Hematopoietic multipotent progenitor cell (in vitro differentiated cells): ENCODE measurements at regions not wholly inside any gene's neighbourhood (a gene's known extent, or its start where the extent isn't known, plus 50 kb on each side); places are given as distances from the start of the nearest gene placed in this dataset.

ENCODE experiments used
- DNase-seq, 3 donors: peaks; one replicate each; pipeline ENCODE4 v3.0.0-alpha.2; 2011 to 2015; ENCODE audit warnings: low read depth in 2 of 3, low spot score in 2 of 3

DNA sequence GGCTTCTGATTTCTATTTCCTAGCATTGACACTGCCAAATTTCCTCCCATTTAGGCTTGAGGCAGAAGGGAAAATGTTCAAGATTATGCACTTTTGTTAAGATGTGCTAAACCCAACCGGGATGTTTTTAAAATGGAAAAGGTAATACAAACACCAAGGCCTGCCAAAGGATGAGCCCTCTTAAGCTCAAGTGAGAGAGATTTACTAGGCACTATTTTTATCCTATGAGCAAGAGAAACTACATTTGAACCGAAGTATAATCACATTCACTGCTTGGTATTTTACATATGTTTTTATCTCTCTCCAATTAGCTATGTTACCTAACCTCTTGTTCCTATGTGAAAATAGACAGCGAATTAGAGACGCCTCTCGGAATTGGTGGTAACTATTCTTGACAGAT is 295.8 kb downstream of the GABRB3 start:
- no peak for DNase-seq

DNA sequence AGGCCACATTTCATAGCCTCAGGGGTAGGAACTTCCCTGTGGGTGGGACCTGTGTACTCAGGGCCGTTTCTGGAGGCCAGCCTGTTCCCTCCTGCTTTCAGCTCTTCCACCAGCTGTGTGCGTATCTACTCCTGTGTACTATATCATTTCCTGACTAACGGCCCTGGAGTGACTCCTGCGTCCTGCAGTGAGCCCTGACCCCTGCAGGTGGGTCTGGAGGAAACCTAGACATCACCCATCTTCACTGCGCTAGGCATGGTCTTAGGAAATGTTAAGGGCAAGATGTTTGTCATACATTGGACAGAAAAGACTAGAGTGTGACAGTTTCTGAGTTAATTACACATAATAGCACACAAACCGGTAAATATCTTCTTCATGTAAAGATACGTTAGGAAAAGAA is 297.3 kb downstream of the GABRB3 start:
- DNase-seq, result no peak

DNA sequence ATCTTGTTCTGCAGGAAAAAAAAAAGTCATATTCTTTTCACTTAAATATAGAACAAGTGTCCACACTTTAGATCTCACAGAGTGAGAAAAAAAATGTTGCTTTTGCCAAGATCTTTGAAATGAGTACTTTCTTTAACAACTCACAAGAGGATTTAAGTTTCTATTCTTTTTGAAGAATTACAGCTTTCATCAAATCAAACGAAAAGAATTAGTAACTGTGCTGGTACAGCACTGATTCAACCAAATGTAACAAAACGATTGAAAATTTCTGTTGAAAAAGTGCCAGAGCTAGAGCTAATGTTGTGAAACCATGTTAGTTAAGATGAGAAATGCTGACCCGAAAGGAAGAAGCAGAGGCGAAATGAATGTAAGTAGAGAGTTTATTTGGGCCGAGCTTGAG is 300.2 kb downstream of the GABRB3 start:
- DNase-seq, result no peak

DNA sequence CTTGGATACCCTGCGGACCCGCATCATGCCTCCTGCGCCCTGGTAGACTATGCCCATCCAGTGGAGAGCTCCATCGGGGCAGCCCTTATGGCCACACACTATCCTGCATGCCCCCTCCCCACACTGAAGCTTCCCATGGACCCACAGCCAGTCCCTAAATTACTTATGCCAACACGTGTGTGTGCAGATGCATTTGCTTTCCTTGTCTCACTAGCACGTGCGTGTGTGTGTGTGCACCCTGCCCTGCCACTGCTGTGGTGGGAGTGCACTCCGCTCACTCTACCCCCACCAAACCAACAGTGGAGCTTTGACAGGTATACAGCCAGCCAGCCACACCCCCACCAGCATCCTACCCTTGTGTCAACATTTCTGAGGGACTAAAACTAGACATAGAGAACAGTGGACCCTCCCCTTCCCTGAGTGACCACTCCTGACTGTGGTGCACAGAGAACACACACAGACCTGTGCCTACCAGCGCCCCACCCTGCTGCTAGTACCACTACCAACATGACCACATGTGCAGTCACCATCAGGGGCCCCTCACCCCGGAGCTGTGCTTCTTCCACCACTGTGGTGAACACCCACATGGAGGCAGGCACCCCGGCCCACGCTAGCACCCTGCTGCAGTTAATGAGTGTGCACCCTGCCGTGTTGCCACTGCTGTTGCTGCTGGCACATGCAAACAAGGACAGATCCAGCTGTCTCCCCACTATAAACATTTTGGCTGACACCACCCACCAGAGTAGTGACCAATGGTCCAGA is 310.8 kb downstream of the GABRB3 start:
- no peak for DNase-seq

DNA sequence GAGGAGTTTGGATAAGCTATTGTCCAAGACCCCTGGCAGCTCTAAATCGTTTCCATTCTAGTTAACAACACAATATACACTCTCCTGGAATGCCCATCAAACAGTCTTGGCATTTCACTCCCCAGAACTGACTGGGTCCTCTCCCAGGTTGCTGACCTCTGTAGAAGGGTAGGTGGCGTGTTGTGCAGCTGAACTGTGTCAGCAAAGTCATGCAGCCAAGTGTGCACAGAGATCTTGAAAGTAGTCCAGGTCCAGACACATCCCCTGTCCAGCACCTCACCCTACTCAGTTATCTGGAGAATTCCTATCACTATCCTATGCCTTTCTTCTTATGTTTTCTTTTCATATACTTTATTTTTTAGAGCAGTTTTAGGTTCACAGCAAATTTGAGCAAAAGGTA is 312.7 kb downstream of the GABRB3 start:
- no peak for DNase-seq

DNA sequence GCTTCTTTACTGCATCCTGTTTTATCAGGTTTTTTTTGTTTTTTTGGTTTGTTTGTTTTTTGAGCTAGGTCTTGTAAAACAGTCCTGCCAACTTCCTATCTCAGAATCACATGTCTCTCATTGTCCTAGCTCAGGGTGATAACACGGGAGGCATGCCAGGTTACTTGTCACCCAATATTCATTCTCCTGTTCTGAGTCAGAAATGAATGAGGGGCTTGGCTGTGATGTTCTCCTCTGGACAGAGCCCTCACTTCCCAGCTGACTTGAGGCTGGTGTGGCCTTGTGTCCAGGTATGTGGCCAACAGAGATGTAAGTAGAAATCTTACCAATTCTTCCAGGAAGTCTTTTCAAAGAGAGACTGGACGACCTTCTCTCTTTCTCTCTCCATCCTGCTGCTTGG is 317.0 kb downstream of the GABRB3 start:
- no peak for DNase-seq

DNA sequence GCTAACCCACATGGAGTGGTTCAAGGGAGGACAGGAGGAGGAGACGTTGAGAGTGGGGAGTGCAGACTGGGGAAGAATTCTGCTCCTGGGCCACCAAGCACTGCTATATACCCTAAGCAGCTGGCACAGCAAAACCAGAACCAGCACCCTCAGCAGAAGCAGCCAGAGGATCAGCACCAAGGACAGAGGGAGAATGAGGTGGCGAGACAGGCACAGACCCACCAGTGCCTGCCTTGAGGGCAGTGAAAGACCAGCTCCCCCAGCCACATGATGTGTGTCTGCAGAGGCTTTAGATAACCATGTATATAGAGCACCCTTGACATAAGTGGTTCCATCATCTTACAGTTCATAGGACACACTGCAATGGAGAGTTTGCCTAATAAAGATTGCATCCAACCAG is 319.0 kb downstream of the GABRB3 start:
- DNase-seq, result no peak

DNA sequence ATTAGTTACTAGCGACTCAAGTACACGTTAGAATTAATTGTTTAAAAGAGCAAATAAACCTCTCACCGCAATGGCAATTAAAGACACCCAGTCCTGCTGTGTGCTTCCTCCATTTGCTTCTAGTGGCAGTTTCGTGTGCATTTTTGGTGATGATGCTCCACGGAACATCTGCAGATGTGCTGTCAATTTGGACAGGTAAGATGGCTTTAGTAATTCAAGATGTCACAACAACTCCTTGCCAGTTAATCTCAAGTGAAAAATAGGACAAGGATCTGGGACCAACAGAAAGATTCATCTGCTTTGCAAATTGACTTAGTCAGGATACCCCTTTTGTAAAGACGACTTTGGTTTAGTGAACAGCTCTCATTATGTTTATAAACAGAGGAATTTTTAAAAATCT is 320.9 kb downstream of the GABRB3 start:
- DNase-seq, result no peak

DNA sequence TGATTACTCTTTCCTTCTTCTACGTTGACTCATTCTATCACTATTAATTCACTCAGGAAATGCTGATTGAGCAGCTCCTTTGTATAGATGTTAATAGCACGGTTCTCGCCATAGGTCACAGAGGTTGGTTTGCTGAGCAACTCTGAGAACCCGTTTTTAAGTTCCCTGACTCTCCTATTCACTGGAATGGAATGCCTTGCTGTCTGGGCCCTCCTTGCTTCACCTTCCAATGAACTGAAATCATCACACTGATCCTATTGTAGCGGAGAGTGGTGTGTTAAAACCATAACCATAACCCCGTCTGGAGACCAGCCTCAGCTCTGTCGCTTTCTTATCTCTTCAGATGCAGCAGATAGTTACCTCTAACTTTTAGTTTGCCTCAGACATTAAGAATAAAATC is 323.6 kb downstream of the GABRB3 start:
- DNase-seq, result no peak

DNA sequence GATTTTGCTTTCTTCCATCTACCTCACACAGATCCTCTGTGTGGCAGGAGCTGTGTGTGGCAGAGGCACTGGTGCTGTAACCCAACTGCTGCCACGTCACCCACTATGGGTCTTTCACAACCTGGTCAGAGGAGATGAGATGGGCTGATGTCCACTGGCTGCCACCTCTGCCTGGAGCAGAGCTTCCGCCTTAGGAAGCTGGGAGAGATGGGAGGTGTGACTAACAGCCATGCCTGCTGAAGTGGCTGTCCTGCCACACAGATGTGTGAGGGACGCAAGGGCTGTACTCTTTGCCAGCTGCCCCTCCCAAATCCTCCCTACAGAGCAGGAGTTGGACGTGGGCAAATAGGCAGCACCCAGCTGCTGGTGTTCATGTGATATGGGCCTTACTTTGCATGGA is 329.5 kb downstream of the GABRB3 start:
- DNase-seq, result no peak

DNA sequence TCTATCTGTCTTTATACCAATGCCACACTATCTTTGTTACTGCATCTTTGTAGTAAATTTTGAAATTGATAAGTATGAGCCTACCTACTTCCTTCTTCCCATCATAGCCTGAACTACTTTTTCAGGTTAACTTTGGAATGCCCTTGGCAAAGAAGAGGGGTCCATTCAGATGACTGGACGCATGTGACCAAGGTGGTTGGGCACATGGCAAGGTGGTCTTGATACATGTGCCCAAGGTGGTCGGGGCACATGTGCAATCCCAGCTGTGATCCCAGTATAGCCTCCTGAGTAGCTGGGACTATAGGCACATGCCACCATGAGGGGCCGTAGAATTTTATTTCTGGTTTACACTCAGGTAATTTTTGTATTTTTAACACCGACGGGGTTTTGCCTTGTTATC is 330.2 kb downstream of the GABRB3 start:
- DNase-seq, result no peak

DNA sequence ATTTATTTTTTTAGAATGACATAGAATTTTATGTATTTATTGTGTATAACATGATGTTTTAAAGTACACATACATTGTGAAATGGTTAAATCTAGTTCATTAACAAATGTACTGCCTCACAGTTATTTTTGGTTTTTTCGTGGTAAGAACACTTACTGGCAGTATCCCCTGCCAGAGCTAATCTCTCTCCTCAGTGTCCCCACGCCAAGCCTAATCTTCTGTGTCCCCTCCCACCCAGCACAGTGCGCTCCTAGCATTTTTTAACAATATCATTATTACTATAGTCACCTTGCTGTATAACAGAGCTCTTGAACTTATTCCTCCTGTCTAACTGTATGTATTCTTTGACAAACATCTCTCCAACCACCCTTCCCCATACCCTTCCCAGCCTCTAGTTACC is 333.2 kb downstream of the GABRB3 start:
- no peak for DNase-seq

DNA sequence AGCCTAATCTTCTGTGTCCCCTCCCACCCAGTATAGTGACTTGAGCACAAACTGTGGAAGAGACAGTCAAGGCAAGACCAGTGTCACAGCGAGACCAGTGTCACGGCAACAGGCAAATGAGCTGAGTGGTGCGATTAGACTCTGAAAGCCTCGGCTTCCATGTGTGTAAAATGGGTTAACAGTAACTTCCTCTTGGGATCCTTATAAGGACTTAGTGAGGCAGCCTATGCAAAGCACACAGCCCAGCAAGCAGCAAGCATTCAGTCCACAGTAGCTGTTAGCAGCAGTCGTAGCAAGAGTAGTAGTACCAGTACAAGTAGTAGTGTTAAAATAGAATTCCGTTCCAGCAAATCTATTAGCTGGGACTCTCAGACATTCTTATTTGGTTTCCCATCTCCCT is 334.1 kb downstream of the GABRB3 start:
- no peak for DNase-seq

DNA sequence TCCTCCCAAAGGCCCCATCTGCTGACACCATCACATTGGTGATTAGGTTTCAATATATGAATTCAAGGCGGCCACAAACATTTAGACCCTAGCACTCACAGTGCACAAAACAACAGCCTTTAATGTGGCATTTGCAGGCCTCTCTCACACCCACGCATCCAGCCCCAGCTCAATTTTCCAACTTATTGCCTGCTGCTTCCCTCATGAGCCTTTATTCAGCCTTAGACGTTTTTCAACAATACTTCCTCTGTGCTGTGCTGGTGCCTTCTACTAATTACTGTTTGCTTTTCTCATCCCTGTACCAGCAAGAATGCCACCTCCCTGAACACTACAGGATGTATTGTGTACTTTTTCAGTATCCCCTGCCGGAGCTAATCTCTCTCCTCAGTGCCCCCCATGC is 334.6 kb downstream of the GABRB3 start:
- DNase-seq, result no peak

DNA sequence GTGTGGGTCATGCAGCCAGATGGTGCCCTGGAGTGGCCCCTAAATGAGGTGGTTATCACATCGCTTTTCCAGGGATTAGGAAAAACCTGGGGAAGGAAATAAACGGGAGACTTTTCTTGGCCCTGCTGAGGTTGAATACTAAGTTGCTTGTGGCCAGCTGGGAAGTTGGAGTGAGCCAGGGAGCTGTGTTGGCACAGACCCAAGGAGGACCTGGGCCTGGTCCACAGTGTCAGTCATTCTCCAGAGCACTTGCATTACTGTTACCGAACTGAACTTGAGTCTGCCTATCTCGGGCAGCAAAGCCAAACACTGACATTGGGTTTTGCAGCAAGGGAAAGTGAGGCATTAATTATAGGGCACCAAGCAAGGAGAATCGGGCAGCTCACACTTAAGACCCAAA is 339.0 kb downstream of the GABRB3 start:
- DNase-seq, result no peak

DNA sequence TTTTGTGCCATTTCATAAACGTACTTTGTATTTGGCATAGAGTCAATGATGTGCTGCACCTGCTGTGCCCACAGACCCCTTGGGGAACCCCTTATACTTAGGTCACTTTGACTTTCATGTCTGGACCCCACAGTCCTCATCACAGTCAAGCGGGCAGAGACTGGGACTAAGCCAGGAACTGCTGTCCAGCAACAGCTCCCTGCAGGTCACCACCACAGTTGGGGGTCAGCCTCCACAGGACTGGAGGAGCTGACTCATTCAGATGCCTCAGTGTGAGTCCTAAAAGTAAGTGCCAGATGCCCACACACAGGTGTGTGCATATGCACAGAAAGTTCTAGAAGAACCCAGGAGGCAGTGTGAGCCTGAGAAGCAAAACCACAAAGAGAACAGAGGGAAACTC is 339.8 kb downstream of the GABRB3 start:
- no peak for DNase-seq

DNA sequence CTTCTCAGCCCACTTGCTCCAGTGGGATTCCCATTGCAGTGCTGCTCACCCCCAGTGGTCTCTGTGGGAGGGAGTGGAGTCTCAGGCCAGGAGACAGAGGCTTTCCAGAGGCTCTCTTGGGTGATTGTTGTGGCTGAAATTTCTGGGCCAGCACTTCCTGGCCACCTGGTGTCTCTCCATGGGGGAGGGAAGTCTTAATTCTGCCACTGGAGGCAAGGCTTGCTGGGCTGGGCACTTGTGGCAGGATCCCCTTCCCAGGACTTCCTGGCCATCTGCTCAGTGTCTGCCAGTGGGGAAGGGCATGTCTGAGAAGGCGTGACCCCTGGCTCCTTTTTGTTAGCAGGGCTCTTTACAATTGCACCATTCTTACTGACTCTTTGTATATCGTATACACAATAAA is 351.8 kb downstream of the GABRB3 start:
- no peak for DNase-seq

DNA sequence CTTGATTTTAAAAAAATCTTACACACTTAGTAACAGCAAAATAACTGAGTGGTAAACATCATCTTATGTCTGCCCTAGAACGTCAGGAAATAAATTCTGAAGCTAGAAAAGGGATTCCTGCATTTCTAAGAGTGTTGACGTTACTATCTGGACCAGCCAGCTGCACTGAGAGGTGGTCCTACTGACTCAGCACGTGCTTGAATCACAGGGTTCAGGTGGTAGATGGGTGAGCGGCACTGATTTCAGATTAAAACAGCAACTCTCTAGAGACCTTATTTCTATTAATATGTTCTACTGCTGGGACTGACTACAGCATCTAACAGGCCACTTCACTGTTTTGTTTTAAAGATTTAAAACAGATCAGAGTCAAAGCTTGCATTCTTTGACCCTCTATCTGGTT is 377.2 kb downstream of the GABRB3 start:
- no peak for DNase-seq

DNA sequence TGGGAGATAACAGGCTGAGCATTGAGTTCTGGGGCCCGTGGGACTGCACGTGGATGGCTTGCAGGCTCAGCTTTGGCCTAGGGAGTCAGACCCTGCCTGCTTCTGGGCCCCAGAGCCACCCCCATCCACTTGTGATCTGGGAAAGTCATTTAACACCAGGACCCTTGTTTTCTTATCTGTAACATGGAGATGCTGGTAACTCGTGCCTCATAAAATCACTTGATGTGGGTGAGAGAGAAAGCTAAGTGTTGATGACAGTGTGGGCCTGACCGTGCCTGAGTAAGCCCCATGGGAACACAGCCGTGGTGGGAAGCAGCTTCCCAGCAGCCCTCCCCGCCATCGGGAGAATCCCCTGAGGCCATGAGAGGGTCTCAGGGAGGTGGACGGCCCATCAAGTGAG is 378.1 kb downstream of the GABRB3 start:
- DNase-seq, result no peak

DNA sequence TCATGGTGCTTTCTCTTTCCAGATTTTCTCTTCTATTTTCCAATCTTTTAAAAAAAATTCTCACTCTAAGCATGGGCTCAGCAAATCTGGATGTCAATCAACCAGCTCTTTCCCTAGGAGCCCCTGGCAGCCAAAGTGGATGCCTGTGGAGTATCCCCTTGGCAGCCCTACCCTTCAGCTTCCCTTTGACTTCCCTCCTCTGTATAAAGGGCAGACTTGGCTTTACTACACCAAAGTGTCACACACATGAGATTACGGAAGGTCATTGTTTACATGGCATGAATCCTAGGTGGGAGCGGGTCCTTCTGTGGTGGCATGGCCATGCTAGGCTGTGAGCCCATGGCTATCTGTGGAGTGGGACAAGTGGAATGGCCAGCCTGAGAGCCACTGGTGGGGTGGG is 379.9 kb downstream of the GABRB3 start:
- DNase-seq, result no peak

DNA sequence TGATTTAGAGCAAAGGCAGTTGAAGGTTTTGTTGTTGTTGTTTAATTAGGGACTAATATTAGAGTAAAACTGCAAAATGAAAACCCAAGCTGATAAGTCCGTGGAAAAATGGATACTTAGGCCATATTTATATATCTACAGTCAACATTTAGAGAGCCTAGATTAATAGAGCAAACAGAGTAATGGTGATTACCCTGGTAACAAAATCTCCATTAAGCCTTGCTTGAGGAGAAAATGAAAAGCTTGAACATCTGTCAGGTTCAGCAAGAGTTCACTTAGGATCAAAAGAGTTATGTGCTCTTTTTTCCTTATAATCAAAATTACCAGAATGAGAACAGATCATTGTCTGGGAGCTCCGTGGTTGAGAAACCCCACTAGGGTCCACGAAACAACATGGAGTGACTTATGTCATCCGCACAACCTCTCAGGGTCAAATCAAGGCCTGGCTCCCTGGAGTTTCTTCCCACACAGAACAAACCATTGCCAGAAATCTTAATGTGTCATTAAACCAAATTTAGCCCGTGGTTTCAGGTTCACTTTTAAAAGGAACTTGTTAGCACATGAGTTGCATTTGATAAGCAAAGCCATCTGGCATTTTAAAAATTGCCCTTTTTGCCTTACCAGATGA is 381.2 kb downstream of the GABRB3 start:
- DNase-seq, result no peak

DNA sequence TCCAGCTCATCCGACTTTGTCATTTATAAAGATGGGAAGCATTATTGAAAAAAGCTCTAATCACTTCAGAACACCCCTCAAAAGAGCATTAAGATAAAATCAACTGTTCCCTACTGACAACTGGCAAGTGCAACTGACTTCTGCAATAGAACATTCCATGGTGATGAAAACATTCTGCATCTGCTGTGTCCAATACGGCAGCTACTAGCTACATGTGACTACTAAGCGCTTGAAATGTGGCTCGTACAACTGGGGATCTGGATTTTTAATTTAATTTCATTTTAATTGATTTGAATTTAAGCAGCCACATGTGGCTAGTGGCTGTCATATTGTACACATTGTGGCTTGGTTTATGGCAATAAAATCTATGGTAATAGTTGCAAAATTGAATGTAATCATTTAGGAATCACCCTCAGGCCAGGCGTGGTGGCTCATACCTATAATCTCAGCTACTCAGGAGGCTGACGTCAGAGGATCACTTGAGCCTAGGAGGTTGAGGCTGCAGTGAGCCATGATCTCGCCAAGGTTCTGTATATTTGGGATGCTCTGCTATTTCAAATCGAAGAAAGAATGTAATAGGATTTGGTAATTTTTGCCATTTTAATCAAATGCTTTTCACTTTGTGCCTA is 390.3 kb downstream of the GABRB3 start:
- no peak for DNase-seq
